ENCODE measurements at regions not wholly inside any gene's neighbourhood (a gene's known extent, or its start where the extent isn't known, plus 50 kb on each side); places are given as distances from the start of the nearest gene placed in this dataset.
"Not testable (repeated sequence)": the region's sequence is repeated elsewhere in the genome, so short reads cannot be mapped to it uniquely, and the experiment has no call there.

GRCh38 chr3:40949347-40949746 is 250.0 kb upstream of the CTNNB1 start:
- DNase-seq (ENCODE audit: extremely low read depth in 1 of 11, low read depth in 9 of 11, low spot score in 4 of 11): not testable (repeated sequence)

- DNase-seq (ENCODE audit: extremely low read depth in 1 of 11, low read depth in 9 of 11, low spot score in 4 of 11): no peak
Measured at GRCh38 chr3:40951636-40952035, 247.7 kb upstream of the CTNNB1 start.

GRCh38 chr3:40961104-40961857 is 238.0 kb upstream of the CTNNB1 start:
- no peak for DNase-seq (ENCODE audit: extremely low read depth in 1 of 11, low read depth in 9 of 11, low spot score in 4 of 11)

GRCh38 chr3:40962721-40963120 is 236.6 kb upstream of the CTNNB1 start:
- DNase-seq (ENCODE audit: extremely low read depth in 1 of 11, low read depth in 9 of 11, low spot score in 4 of 11): no peak

- no peak for DNase-seq (ENCODE audit: extremely low read depth in 1 of 11, low read depth in 9 of 11, low spot score in 4 of 11)
Measured at GRCh38 chr3:40968666-40969065, 230.6 kb upstream of the CTNNB1 start.

GRCh38 chr3:40969341-40969740 is 230.0 kb upstream of the CTNNB1 start:
- DNase-seq (ENCODE audit: extremely low read depth in 1 of 11, low read depth in 9 of 11, low spot score in 4 of 11): no peak

- DNase-seq (ENCODE audit: extremely low read depth in 1 of 11, low read depth in 9 of 11, low spot score in 4 of 11): no peak
Measured at GRCh38 chr3:40969756-40970466, 229.4 kb upstream of the CTNNB1 start.

GRCh38 chr3:40971191-40972168 is 227.8 kb upstream of the CTNNB1 start:
- DNase-seq (ENCODE audit: extremely low read depth in 1 of 11, low read depth in 9 of 11, low spot score in 4 of 11): peak in 6 of 11 donors; percentile 10 to 43 (median 24)

GRCh38 chr3:40972350-40972749 is 227.0 kb upstream of the CTNNB1 start:
- no peak for DNase-seq (ENCODE audit: extremely low read depth in 1 of 11, low read depth in 9 of 11, low spot score in 4 of 11)

GRCh38 chr3:40973141-40973540 is 226.2 kb upstream of the CTNNB1 start:
- DNase-seq (ENCODE audit: extremely low read depth in 1 of 11, low read depth in 9 of 11, low spot score in 4 of 11): no peak

GRCh38 chr3:40975711-40976121 is 223.6 kb upstream of the CTNNB1 start:
- no peak for DNase-seq (ENCODE audit: extremely low read depth in 1 of 11, low read depth in 9 of 11, low spot score in 4 of 11)

- DNase-seq (ENCODE audit: extremely low read depth in 1 of 11, low read depth in 9 of 11, low spot score in 4 of 11): no peak
Measured at GRCh38 chr3:40976241-40976640, 223.1 kb upstream of the CTNNB1 start.

GRCh38 chr3:40978442-40978841 is 220.9 kb upstream of the CTNNB1 start:
- no peak for DNase-seq (ENCODE audit: extremely low read depth in 1 of 11, low read depth in 9 of 11, low spot score in 4 of 11)

- DNase-seq (ENCODE audit: extremely low read depth in 1 of 11, low read depth in 9 of 11, low spot score in 4 of 11): no peak
Measured at GRCh38 chr3:40979962-40980361, 219.3 kb upstream of the CTNNB1 start.

- DNase-seq (ENCODE audit: extremely low read depth in 1 of 11, low read depth in 9 of 11, low spot score in 4 of 11): no peak
Measured at GRCh38 chr3:40980467-40980866, 218.8 kb upstream of the CTNNB1 start.

GRCh38 chr3:40985195-40985594 is 214.1 kb upstream of the CTNNB1 start:
- no peak for DNase-seq (ENCODE audit: extremely low read depth in 1 of 11, low read depth in 9 of 11, low spot score in 4 of 11)

- DNase-seq (ENCODE audit: extremely low read depth in 1 of 11, low read depth in 9 of 11, low spot score in 4 of 11): no peak
Measured at GRCh38 chr3:40988468-40988867, 210.8 kb upstream of the CTNNB1 start.

- no peak for DNase-seq (ENCODE audit: extremely low read depth in 1 of 11, low read depth in 9 of 11, low spot score in 4 of 11)
Measured at GRCh38 chr3:40989141-40990061, 209.9 kb upstream of the CTNNB1 start.

- no peak for DNase-seq (ENCODE audit: extremely low read depth in 1 of 11, low read depth in 9 of 11, low spot score in 4 of 11)
Measured at GRCh38 chr3:40990062-40990456, 209.2 kb upstream of the CTNNB1 start.

Measured in renal cortex interstitium (tissue), 11 donors.